Lung (tissue), 11 donors: ENCODE measurements at regions not wholly inside any gene's neighbourhood (a gene's known extent, or its start where the extent isn't known, plus 50 kb on each side); places are given as distances from the start of the nearest gene placed in this dataset.

Source experiments
- ATAC-seq: fragments of 200-7000 bp; cut with Tn5 transposase; one replicate; pipeline ENCODE4 v1.9.1; 2020; ENCODE audit warnings: moderate number of reproducible peaks; ENCODE audit not compliant: insufficient read depth, low FRiP score
- DNase-seq, 3 donors: peaks; one replicate each; pipeline ENCODE4 v3.0.0-alpha.2; 2013 to 2017
- H3K27ac ChIP-seq, 2 donors: one replicate each; pipeline ENCODE4 v1.5.1; 2013; ENCODE audit warnings: mild to moderate bottlenecking in 2 of 2, moderate library complexity in 2 of 2, control low read depth in 1 of 2, inconsistent platforms in 1 of 2, low read depth in 1 of 2, low read length in 1 of 2
- H3K27me3 ChIP-seq, 3 donors: one replicate each; pipeline ENCODE4 v1.5.1; 2013; ENCODE audit warnings: low read length in 2 of 3; ENCODE audit not compliant: control insufficient read depth in 3 of 3, insufficient read depth in 3 of 3
- H3K36me3 ChIP-seq, 4 donors: one replicate each; pipeline ENCODE4 v1.5.1; 2013; ENCODE audit warnings: low read length in 4 of 4, mild to moderate bottlenecking in 1 of 4, moderate library complexity in 1 of 4; ENCODE audit not compliant: control insufficient read depth in 4 of 4, insufficient read depth in 4 of 4
- H3K4me1 ChIP-seq, 5 donors: one replicate each; pipeline ENCODE4 v1.5.1; 2013; ENCODE audit warnings: low read length in 5 of 5, mild to moderate bottlenecking in 2 of 5, moderate library complexity in 1 of 5; ENCODE audit not compliant: control insufficient read depth in 5 of 5, insufficient read depth in 5 of 5
- H3K4me3 ChIP-seq: one replicate; pipeline ENCODE4 v1.5.1; 2013; ENCODE audit warnings: mild to moderate bottlenecking, control low read depth, moderate library complexity
- H3K9ac ChIP-seq, 2 donors: one replicate each; pipeline ENCODE4 v1.5.1; 2013; ENCODE audit warnings: low read length in 2 of 2, control low read depth in 1 of 2; ENCODE audit not compliant: insufficient read depth in 1 of 2
- H3K9me3 ChIP-seq, 4 donors: one replicate each; pipeline ENCODE4 v1.5.1; 2013; ENCODE audit warnings: low read length in 3 of 4, mild to moderate bottlenecking in 1 of 4, moderate library complexity in 1 of 4; ENCODE audit not compliant: control insufficient read depth in 4 of 4, insufficient read depth in 3 of 4
- CTCF ChIP-seq: IDR thresholded peaks from 2 replicates; pipeline ENCODE4 v1.5.1; 2012; ENCODE audit warnings: mild to moderate bottlenecking; ENCODE audit errors: control extremely low read depth, extremely low read depth
- WGBS, 2 donors: extraction: QIAGEN DNeasy Blood & Tissue Kit; methylation state at CpG; one replicate each; pipeline ENCODE4 v1.1.7; 2013; 5-methylcytosine and 5-hydroxymethylcytosine counted together
- donor health status: control.
- donor health status: control.
- donor health status: Bipolar disorder and iron deficiency.
- donor health status: healthy.
- donor health status: DM: yes; HTN: yes; CAD: no.

- no peaks in the 10 kb centered on the region for H3K9me3 ChIP-seq
- ATAC-seq (no peak), DNase-seq (no peak)
- WGBS, 2 donors, result 89 to 90% methylated on average over 2 of the region's 2 CpGs
- TF ChIP-seq CTCF, result no peak
- H3K4me3 ChIP-seq, result no peak overlapping the region
- no peak overlapping the region for H3K9ac ChIP-seq
- no peaks in the 10 kb centered on the region for H3K36me3 ChIP-seq
- no peak overlapping the region for H3K27ac ChIP-seq
- H3K4me1 ChIP-seq, result peaks cover 0 to 8% (median 0%) of the 10 kb centered on the region in 5 donors
- no peaks in the 10 kb centered on the region for H3K27me3 ChIP-seq
These were observed 481.5 kb upstream of the MANEA start for GRCh38 chr6:95095855-95096254.

GRCh38 chr6:95099410-95099809 is 477.9 kb upstream of the MANEA start:
- 86 to 88% methylated on average over 1 of the region's 1 CpG for WGBS, 2 donors
- Histone ChIP-seq H3K9ac (no peak overlapping the region), H3K27ac (no peak overlapping the region), H3K4me3 (no peak overlapping the region), H3K4me1 (peaks cover 0 to 8% (median 0%) of the 10 kb centered on the region in 5 donors), H3K36me3 (no peaks in the 10 kb centered on the region), H3K9me3 (no peaks in the 10 kb centered on the region), H3K27me3 (no peaks in the 10 kb centered on the region)
- ATAC-seq (no peak), DNase-seq (no peak)
- no peak for TF ChIP-seq CTCF

GRCh38 chr6:95109212-95109611 is 468.1 kb upstream of the MANEA start:
- no peak for TF ChIP-seq CTCF
- no peak for ATAC-seq
- WGBS, 2 donors, result 70 to 79% methylated on average over 1 of the region's 1 CpG

GRCh38 chr6:95110767-95111166 is 466.6 kb upstream of the MANEA start:
- no peaks in the 10 kb centered on the region for H3K4me1 ChIP-seq
- H3K27me3 ChIP-seq, result no peaks in the 10 kb centered on the region
- H3K9me3 ChIP-seq, result no peaks in the 10 kb centered on the region
- H3K36me3 ChIP-seq, result no peaks in the 10 kb centered on the region
- no peak for TF ChIP-seq CTCF
- 48 to 53% methylated on average over 1 of the region's 1 CpG for WGBS, 2 donors
- H3K4me3 ChIP-seq, result no peak overlapping the region
- DNase-seq (no peak), ATAC-seq (no peak)
- no peak overlapping the region for H3K27ac ChIP-seq
- no peak overlapping the region for H3K9ac ChIP-seq

More at GRCh38 chr6:95109212-95109611, 468.1 kb upstream of the MANEA start:
- H3K27ac ChIP-seq, result no peak overlapping the region
- H3K36me3 ChIP-seq, result no peaks in the 10 kb centered on the region
- H3K9ac ChIP-seq, result no peak overlapping the region
- H3K9me3 ChIP-seq, result no peaks in the 10 kb centered on the region
- DNase-seq, result no peak
- no peak overlapping the region for H3K4me3 ChIP-seq
- H3K4me1 ChIP-seq, result no peaks in the 10 kb centered on the region
- H3K27me3 ChIP-seq, result no peaks in the 10 kb centered on the region
